Erythroblast (primary cell): ENCODE measurements at regions not wholly inside any gene's neighbourhood (a gene's known extent, or its start where the extent isn't known, plus 50 kb on each side); places are given as distances from the start of the nearest gene placed in this dataset.
"Not testable (repeated sequence)": the region's sequence is repeated elsewhere in the genome, so short reads cannot be mapped to it uniquely, and the experiment has no call there.

ENCODE experiments used
- GATA1 ChIP-seq: IDR thresholded peaks from 2 replicates; pipeline ENCODE4 v1.6.1; 2011; ENCODE audit warnings: low read depth, mild to moderate bottlenecking, control low read depth, low read length, moderate library complexity
- POLR2A ChIP-seq: IDR thresholded peaks from 2 replicates; pipeline ENCODE4 v1.6.1; 2011; ENCODE audit warnings: mild to moderate bottlenecking, low read length

- TF ChIP-seq POLR2A, GATA1: not testable (repeated sequence)
Measured at GRCh38 chr10:30690948-30691638, 61.5 kb upstream of the LYZL2 start.
